Liver (tissue), 3 donors: ENCODE measurements at regions not wholly inside any gene's neighbourhood (a gene's known extent, or its start where the extent isn't known, plus 50 kb on each side); places are given as distances from the start of the nearest gene placed in this dataset.

Source experiments
- GABPA ChIP-seq, 2 donors: IDR thresholded peaks in 1 of 2; conservative IDR thresholded peaks in 1 of 2; 2 replicates each; pipeline ENCODE4 v1.6.1; 2016; ENCODE audit warnings: antibody characterized with exemption in 2 of 2, mild to moderate bottlenecking in 1 of 2, moderate library complexity in 1 of 2
- HNF4G ChIP-seq: IDR thresholded peaks from 2 replicates; pipeline ENCODE4 v1.6.1; 2016; ENCODE audit warnings: antibody characterized with exemption
- JUND ChIP-seq, 2 donors: IDR thresholded peaks; 2 replicates each; pipeline ENCODE4 v1.6.1; 2016; ENCODE audit warnings: antibody characterized with exemption in 2 of 2
- RAD21 ChIP-seq, 2 donors: IDR thresholded peaks; 2 replicates each; pipeline ENCODE4 v1.6.1; 2016; ENCODE audit warnings: antibody characterized with exemption in 2 of 2, mild to moderate bottlenecking in 2 of 2
- RXRA ChIP-seq, 2 donors: IDR thresholded peaks; 2 replicates each; pipeline ENCODE4 v1.6.1; 2017 to 2018; ENCODE audit warnings: antibody characterized with exemption in 2 of 2, mild to moderate bottlenecking in 1 of 2
- TAF1 ChIP-seq: conservative IDR thresholded peaks from 2 replicates; pipeline ENCODE4 v1.6.1; 2016; ENCODE audit warnings: antibody characterized with exemption, mild to moderate bottlenecking
- YY1 ChIP-seq: IDR thresholded peaks from 2 replicates; pipeline ENCODE4 v1.6.1; 2016; ENCODE audit warnings: antibody characterized with exemption, mild to moderate bottlenecking
- TF ChIP-seq, protein P1 (sequence below): fragments of 150-350 bp; IDR thresholded peaks from 2 replicates; pipeline ENCODE4 v1.5.1; 2017; ENCODE audit warnings: improper control_type of control experiment, low read depth, low read length; ENCODE audit not compliant: missing input control
- TF ChIP-seq, protein P2 (sequence below): IDR thresholded peaks from 2 replicates; pipeline ENCODE4 v1.6.1; 2016; ENCODE audit warnings: antibody characterized with exemption
- TF ChIP-seq, protein P3 (sequence below): IDR thresholded peaks from 2 replicates; pipeline ENCODE4 v1.6.1; 2016; ENCODE audit warnings: antibody characterized with exemption, mild to moderate bottlenecking
- TF ChIP-seq, protein P4 (sequence below): IDR thresholded peaks from 2 replicates; pipeline ENCODE4 v1.6.1; 2016; ENCODE audit warnings: antibody characterized with exemption
- TF ChIP-seq, protein P5 (sequence below): IDR thresholded peaks from 2 replicates; pipeline ENCODE4 v1.6.1; 2016; ENCODE audit warnings: antibody characterized with exemption
- donor health status: healthy.
- donor health status: healthy.

DNA sequence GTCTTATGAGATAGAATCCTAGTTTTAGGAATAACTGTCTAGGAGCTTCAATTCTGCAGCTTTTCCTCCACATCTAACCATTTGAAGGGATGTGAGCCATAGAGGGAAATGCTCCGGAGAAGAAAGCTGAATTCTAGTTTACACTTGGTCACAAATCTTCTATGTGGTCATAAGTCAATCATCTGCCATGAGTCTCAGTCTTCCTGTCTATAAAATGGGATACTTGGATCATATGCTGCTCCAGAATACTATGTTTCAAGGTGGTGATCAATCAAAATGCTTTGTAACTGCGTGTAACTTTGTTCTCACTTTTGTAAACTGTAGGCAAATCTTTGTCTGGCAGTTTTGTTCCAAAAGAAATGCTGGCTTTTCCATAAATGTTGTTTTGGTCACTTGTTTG, 152.0 kb upstream of the SV2C start:
- TF ChIP-seq, protein P1, sequence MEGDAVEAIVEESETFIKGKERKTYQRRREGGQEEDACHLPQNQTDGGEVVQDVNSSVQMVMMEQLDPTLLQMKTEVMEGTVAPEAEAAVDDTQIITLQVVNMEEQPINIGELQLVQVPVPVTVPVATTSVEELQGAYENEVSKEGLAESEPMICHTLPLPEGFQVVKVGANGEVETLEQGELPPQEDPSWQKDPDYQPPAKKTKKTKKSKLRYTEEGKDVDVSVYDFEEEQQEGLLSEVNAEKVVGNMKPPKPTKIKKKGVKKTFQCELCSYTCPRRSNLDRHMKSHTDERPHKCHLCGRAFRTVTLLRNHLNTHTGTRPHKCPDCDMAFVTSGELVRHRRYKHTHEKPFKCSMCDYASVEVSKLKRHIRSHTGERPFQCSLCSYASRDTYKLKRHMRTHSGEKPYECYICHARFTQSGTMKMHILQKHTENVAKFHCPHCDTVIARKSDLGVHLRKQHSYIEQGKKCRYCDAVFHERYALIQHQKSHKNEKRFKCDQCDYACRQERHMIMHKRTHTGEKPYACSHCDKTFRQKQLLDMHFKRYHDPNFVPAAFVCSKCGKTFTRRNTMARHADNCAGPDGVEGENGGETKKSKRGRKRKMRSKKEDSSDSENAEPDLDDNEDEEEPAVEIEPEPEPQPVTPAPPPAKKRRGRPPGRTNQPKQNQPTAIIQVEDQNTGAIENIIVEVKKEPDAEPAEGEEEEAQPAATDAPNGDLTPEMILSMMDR = no peak
- TF ChIP-seq YY1 (no peak), RAD21 (IDR thresholded peaks at IDR 0.05) (no peak), JUND (IDR thresholded peaks at IDR 0.05) (no peak), TAF1 (no peak), GABPA (IDR thresholded peaks at IDR 0.05 in 1 of 2, conservative IDR thresholded peaks at IDR 0.05 in 1 of 2) (no peak), RXRA (IDR thresholded peaks at IDR 0.05) (no peak), HNF4G (no peak)
- TF ChIP-seq, protein P2, sequence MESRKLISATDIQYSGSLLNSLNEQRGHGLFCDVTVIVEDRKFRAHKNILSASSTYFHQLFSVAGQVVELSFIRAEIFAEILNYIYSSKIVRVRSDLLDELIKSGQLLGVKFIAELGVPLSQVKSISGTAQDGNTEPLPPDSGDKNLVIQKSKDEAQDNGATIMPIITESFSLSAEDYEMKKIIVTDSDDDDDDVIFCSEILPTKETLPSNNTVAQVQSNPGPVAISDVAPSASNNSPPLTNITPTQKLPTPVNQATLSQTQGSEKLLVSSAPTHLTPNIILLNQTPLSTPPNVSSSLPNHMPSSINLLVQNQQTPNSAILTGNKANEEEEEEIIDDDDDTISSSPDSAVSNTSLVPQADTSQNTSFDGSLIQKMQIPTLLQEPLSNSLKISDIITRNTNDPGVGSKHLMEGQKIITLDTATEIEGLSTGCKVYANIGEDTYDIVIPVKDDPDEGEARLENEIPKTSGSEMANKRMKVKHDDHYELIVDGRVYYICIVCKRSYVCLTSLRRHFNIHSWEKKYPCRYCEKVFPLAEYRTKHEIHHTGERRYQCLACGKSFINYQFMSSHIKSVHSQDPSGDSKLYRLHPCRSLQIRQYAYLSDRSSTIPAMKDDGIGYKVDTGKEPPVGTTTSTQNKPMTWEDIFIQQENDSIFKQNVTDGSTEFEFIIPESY = no peak
- TF ChIP-seq, protein P3, sequence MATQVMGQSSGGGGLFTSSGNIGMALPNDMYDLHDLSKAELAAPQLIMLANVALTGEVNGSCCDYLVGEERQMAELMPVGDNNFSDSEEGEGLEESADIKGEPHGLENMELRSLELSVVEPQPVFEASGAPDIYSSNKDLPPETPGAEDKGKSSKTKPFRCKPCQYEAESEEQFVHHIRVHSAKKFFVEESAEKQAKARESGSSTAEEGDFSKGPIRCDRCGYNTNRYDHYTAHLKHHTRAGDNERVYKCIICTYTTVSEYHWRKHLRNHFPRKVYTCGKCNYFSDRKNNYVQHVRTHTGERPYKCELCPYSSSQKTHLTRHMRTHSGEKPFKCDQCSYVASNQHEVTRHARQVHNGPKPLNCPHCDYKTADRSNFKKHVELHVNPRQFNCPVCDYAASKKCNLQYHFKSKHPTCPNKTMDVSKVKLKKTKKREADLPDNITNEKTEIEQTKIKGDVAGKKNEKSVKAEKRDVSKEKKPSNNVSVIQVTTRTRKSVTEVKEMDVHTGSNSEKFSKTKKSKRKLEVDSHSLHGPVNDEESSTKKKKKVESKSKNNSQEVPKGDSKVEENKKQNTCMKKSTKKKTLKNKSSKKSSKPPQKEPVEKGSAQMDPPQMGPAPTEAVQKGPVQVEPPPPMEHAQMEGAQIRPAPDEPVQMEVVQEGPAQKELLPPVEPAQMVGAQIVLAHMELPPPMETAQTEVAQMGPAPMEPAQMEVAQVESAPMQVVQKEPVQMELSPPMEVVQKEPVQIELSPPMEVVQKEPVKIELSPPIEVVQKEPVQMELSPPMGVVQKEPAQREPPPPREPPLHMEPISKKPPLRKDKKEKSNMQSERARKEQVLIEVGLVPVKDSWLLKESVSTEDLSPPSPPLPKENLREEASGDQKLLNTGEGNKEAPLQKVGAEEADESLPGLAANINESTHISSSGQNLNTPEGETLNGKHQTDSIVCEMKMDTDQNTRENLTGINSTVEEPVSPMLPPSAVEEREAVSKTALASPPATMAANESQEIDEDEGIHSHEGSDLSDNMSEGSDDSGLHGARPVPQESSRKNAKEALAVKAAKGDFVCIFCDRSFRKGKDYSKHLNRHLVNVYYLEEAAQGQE = no peak
- TF ChIP-seq, protein P4, sequence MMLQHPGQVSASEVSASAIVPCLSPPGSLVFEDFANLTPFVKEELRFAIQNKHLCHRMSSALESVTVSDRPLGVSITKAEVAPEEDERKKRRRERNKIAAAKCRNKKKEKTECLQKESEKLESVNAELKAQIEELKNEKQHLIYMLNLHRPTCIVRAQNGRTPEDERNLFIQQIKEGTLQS = no peak
- TF ChIP-seq, protein P5, sequence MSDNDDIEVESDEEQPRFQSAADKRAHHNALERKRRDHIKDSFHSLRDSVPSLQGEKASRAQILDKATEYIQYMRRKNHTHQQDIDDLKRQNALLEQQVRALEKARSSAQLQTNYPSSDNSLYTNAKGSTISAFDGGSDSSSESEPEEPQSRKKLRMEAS = no peak
